ENCODE measurements at regions not wholly inside any gene's neighbourhood (a gene's known extent, or its start where the extent isn't known, plus 50 kb on each side); places are given as distances from the start of the nearest gene placed in this dataset.
"Not testable (repeated sequence)": the region's sequence is repeated elsewhere in the genome, so short reads cannot be mapped to it uniquely, and the experiment has no call there.

DNA sequence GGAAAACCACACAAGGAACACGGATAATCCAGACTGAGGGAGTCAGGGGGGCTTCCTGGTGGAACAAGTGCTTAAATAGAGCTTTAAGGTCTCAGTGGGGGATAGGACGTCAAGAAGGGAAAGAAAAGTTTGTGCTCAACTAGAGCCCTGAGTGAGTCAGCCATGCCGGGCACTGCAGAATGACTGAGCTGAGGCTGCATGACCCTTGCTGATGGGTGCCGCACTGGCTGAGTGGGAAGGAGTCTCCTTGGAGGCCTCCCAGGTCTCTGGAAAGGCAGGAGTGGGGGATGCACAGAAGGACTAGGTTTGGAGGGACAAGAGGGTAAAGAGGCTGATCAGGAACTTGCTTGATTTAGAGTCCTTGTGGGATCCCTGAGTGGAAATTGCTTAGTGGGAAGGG, 150.3 kb downstream of the RPLP1 start:
- no peak for DNase-seq

DNA sequence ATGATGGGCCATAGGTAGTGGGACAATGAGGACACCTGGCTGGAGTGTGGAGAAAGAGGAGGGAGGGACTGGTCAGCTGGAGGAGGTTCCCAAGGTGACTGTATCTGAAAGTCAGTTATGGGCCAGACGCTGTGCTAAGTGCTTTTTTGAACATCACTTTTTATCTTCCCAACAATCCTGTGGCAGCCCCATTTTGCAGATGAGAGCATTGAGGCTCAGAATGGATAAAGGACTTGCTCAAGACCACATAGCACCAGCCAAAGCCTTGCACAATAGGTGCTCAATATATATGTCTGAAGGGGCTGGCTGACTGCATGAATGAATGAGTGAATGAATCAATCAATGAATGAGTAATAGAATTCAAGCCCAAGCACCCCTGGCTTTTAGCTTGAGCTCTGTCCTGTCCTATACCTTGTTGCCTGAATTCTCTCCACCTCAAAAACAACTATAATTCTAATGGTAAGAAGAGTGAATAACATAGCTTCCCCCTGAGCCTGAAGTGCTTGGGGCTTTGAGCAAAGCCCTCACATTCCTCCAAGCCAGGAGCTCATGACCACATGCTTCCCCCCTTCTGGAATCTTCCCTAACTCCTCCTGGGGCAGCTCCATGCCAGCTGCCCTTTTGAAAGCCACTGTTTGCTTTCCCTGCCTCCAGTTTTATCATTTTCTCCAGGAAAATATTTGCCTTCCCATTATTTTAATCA, 150.9 kb downstream of the RPLP1 start:
- no peak for DNase-seq

DNA sequence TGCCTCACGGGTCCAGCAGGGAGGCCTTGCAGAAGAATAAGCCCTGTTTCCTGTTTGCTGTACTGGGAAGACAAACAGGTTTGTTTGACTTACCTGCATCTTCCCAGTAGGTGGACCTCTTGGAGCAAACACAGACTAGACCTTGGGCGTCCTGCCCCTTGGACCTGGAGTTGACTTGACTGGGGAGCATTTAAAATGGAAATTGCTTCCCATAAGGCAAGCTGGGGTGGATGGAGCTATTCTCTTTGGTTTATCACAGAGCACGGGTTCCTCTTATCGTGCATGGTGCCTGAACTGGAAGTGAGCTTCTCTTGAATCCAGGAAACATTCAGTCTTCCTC, 151.4 kb downstream of the RPLP1 start:
- no peak for DNase-seq

DNA sequence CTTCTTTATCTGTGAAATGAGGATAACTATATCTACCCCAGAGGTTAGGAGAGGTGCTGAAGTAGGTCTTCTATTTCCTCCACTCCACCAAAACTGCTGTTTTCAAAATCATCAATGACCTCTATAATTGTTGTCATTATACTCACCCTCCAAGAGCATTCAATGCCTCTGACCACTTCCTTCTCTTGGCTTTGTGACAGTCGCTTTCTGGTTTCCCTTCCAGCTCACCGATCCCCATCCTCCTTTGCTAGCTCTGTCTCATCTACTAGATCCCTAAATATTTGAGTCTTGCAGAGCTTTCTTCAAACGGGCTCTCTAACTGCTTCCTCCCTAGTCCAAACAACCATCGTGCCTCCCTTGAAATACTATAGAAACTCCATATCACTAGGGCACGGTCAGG, 153.5 kb downstream of the RPLP1 start:
- no peak for DNase-seq

DNA sequence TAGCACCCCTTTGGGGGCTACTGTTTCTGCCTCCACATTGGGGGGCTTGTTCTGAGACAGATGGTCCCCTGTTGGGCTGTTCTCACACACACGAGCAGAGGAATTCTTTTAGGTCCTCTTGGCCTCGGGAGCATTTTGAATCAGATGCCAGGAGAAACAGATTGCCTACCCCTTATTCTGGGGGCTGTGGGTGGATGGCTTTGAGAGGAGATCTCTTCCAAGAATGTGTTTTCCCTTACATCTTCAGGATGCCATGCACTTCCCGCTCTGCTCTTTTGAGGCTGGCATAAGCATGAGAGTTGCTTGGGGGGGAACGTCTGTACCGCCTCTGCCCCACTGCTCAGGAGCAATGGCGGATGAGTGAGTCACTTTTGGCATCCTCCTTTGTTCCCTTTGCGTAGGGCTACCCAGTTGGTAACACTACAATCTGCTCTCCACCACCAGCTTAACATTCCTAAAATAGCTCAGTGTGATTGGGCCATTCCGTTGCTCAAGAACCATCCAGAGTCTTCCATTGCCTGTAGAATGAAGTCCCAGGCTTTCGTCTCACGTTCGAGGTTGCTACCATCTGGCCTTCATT, 154.4 kb downstream of the RPLP1 start:
- DNase-seq = no peak

DNA sequence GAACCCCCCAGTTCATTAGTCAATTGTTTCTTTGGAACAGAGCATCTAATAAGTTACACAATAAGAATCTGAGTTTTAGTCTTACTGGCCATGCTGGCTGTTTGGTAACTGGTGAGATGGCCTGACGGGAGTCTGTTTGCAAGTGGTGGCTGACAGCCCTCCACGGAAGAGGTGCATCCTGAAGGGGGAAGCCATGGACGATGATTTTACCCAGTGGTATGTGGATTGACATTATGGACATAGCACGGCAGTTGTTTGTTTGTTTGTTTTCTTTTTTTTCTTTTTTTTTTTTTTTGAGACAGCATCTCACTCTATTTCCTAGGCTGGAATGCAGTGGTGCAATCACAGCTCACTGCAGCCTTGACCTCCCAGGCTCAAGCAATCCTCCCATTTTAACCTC, 156.0 kb downstream of the RPLP1 start:
- DNase-seq = no peak

DNA sequence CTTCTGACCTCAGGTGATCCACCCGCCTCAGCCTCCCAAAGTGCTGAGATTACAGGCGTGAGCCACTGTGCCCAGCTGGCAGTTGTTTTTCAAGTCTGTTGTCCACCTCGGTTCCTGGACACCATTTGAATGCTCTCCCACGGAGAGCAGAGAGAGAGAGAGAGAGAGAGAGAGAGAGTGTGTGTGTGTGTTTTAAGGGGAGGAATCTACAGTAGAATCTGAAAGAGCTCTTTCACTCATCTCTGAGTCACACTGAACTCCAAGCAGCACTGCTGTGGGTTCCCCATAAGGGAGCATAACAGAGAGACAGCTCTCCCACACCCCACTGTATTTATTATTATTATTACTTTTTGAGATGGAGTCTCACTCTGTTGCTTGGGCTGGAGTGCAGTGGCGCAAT, 156.6 kb downstream of the RPLP1 start:
- DNase-seq = no peak

DNA sequence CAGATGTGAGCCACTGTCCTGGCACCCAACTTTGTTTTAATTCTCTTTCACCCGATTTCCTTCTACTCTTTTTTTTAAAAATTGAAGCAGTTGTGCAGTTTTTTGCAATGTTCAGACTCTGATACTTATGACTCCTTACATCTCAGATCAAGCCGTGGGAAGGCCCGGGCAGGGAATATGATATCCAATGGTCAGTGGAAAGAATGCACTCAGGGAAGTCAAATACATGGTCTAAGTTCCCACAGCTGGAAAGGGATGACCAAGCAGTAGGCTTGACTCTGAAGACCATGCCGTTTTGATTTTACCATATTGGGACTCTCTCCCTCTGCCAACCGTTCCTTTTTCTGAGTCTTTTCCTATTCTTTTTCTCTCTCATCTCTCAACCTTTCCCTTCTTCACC, 157.2 kb downstream of the RPLP1 start:
- no peak for DNase-seq

DNA sequence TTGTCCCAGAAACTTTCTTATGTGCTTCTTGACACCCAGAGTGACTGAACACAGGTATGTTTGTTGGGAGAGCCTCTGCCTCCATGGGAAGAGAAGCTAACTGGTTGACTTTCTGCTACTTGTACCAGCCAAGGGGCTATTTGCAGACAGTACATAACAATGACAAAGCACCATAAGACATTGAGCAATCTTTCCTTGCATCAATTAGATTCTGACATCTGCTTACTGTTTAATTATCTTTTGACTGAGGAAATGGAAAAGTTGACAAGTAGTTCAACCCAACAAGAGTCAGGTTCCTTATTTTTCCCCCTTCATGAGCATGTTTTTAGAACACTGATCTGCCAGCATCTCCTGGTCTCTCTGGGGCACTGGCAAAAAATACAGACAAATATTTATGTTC, 157.7 kb downstream of the RPLP1 start:
- DNase-seq = no peak

DNA sequence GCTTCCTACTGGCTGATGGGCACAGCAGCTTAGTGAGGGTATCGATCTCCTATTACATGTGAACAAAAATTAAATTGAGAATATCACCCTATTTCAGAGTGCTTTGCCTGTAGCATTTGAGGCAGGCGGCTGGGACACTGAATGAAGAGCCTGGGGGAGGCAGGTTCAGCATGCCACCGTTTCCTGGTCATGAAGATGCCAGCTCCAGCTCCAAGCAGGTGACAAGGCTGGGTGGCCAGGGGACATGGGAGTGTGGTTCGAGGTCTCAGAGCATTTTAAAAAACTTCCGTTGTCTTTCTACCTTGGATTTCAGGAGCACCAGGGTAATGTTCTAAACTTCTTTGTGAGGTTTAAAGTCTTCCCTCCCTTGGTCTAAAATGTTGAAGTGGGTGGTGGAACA, 158.2 kb downstream of the RPLP1 start:
- DNase-seq = no peak

DNA sequence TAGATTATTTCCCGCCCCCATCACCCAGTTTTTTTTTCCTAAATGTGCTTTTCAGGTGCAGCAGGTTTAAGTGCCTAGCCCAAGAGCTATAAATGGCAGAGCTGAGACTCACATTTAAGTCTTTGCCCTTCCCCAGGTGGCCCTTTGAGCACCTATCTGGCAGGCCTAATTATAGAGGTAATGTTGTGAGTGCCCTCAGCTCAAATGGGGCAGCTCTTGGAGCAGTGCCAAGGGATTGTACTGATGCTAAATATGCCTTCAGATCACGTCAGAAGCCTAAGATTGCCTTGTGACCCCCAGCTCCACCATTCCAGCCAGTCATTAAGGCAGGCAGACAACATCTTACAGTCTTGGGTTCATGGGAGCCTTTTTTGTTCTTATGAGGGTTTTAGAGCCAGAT, 159.5 kb downstream of the RPLP1 start:
- DNase-seq = no peak

DNA sequence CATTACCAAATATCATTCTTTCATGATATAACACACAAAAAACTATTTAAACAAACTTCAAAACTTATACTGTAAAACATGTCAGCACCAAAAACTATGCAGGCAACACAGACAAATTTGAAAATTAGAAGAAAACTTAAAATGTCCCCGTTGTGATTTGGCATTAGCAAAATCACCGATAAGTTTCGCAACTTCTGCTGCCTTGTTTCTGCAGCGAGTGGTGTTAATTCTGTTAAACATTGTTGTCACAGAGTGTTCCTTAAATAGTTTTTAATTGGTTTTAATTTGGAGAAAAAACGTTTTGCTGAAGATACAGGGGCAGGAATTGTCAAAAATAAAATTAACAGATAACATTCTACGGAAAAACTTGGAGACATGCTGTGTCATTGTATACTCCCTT, 160.6 kb downstream of the RPLP1 start:
- no peak for DNase-seq

DNA sequence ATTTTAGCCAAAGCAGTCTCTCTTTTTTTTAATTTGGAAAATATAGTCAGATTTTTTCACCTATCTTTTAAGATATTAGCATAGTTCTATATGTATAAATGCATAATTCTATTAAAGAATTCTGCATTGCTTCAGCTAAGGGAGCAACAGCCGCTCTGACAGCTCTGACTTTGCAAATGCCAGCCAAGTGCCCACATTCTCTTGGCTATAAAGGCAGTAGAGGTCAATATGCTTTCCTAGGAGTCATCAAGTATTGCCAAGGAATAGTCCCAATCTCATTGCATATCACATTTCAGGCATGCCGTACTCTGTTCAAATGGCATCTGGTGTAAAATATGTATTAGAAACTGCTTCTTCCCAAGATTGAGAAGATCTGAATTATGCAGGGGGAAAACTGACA, 161.4 kb downstream of the RPLP1 start:
- no peak for DNase-seq

DNA sequence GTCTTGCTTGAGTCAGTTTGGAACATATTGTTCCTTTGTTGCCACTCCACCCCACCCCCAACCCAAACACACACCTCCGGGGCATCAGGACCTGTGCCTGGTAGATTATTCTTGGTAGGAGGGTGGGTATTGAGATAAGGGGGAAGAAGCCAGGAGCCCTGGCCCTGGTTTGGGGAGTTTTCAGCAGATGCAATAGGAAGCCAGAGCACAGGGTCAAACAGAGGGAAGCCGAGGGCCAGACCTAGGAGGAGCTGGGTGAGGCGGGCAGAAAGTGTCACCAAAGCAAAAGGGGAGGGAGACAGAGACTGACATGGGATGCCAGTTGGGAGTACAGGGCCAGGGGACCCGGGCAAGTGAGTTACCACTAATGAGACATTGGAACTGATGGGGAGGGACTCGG, 163.1 kb downstream of the RPLP1 start:
- no peak for DNase-seq

DNA sequence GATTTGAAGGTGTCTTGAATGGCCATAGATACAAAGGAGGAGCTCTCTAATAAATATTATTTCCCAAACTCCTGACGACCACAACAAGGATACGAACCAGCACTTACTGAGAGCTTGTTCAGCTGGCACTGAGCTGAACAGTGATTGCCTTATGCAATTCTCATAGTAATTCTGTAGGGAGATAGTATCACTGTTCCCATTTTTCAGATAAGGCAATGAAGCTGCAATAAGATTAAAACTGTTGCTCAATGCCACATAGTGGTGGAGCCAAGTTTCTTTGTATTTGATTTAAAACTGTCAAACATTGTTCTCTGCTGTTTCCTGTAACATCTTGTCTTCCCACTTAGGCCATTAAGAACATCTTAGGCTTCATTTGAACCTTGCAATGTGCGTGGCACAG, 163.9 kb downstream of the RPLP1 start:
- DNase-seq = no peak

DNA sequence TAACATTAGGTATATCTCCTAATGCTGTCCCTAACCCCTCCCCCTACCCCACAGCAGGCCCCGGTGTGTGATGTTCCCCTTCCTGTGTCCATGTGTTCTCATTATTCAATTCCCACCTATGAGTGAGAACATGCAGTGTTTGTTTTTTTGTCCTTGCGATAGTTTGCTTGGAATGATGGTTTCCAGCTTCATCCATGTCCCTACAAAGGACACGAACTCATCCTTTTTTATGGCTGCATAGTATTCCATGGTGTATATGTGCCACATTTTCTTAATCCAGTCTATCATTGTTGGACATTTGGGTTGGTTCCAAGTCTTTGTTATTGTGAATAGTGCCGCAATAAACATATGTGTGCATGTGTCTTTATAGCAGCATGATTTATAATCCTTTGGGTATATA, 164.5 kb downstream of the RPLP1 start:
- not testable (repeated sequence) for DNase-seq

DNA sequence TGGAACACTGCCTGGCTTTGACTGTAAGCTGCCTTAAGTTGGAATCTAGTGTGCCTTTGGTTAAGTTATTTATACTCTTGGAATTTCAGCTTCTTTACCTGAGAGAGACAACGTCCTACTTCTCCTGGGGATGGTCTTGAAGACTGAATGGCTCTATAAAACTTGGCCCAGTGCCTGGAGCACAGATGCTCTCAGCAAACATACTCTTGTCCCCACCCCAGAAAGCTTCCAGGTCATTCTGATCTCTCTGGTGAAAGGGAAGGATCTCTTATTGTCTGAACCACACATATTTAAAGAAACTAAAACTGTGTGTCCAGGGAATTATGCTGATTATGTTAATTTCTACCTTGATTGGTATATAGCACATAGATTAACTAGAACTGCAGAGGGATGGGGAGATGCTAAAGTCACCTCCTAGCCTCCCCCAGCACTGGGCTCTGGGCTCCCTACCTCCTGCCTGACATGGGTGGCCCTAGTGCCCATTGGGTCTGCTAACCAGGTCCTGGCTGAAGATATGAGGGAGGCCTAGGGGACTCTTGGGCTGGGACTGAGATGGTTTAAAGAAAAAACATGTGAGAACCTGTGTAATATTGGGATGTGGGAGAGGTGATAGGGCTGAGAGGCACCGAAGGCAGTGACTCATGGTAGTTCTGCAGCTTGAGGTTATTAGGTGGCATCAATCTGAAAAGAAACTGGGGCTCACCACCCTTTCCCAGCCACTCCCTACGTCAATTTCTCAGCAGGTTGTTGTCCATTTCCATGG, 171.0 kb downstream of the RPLP1 start:
- no peak for DNase-seq

DNA sequence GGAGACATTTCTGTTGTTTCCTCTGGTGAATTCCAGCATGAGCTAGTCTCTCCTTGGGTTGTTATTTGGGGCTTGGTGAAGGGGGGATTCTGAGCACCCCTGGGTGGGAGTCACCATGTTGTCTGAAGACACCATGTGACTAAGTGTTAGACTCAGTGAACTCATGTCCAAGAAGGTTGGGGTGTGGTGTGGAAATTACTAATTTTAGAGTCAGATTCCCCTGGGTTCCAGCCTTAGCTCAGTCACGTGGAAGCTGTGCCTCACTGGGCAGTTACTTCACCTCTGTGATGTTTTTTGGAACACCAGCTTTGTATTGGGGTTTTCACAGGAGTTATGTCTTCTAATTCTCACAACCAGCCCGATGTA, 171.5 kb downstream of the RPLP1 start:
- DNase-seq = no peak

DNA sequence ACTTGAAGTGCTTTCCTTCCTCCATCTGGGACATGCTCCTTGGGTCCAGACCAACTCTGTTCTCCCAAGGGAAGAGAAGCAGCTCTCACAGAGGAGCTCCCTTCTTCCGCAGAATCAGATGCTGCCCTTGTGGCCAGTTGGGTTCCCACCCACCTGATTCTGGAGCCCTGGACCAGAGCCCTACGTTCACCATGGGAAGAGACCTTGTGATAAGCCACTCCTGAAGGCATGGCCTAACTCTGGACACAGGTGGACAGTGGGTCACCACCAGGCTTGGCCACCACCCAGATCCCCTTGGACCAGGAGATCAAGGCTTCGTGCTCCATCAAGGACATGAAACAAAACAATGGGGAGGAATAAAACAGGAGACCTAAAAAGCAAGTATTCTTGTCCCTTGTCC, 172.2 kb downstream of the RPLP1 start:
- DNase-seq = no peak

DNA sequence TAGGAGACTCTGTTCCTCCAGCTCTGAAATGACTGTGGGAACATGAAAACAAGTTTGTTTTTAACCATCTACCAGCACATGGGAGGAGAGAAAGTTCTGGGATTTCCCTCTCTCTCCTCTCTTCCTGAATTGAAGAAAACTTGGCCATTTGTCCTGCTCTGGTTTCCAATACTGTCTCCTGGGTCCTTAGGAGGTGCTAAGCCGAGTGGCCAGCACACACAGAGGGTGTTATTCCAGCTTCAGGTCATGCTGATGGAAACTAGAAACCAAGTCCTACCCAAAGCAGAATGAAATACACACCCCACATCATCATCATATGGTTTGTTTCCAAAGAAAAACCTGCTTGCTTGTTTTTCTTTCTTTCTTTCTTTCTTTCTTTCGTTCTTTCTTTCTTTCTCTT, 172.7 kb downstream of the RPLP1 start:
- no peak for DNase-seq

DNA sequence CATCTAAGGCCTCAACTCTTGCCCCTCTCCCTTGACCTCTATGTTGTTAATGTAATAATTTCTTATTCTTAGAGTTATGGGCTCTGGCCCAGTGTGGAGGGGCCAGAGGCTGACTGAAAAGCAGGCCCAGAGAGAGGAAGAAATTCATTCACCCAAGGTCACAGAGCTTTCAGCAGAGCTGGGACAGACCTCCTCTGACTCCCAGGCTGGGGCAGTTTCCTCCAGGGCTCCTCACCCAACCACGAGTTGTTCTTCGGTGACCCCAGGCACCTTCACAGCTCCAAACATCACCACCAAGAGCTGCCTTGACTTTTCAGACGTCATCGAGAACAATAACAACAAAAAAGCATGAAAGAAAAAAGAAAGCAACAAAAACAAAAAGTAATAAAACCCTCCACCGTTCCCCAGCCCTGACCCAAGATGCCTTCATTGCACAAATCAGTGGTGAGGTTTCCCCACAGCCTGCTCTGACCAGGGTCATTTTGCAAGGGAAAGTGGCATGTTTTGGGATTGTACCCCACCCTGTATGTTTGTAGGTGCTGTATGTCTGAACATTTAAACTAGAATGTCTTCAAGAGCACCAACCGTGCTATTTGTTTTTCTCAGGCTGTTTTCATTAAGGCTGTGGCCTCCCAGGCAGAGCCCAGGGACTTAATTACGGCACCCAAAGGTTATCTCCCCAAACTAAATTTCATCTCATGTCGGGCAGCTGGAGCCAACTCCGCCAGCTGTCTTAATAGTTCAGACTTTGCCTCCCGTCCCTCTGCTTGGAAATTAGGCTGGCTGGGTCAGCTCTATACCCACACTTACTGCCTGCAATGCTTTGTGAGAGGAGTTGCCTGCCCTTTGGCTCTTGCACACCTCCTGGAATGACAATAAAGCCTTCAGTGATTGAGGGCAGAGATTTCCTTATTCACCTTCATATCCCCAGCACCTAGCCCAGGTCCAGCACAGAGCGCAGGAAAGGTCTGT, 173.8 kb downstream of the RPLP1 start:
- no peak for DNase-seq

DNA sequence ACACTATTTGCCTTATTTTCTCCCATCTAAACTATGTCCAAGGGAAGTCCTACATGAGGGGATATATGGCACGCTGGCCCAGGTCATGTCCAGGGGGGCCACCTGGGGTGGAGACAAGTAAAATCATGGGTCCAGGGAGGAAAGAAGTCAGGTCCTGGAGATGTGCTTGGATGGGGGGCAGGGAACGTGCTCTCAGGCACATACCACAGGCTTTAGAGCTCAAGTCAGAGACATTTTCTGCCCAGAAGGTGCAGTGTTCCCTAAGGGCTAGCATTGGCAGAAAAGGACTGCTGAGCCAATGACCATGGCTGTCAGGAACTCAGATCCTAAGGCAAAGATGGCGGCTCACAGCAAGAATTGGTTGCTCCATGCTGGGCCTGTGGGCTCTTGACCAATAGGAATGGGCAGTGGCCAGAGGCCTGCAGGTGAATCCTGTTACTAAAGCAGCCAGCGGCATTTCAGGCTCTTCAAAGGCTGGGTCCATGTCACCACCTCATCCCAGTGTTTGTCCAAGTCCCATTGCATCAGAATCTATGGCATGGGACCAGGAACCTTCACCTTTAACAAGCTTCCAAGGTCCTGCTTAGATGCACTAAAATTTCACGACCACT, 175.0 kb downstream of the RPLP1 start:
- no peak for DNase-seq

Measured in GOT3 (cell line).